Fibroblast of pulmonary artery (primary cell): ENCODE measurements at regions not wholly inside any gene's neighbourhood (a gene's known extent, or its start where the extent isn't known, plus 50 kb on each side); places are given as distances from the start of the nearest gene placed in this dataset.

Experiments
- DNase-seq: peaks from one replicate; pipeline ENCODE4 v3.0.0-alpha.2; 2010; ENCODE audit warnings: low read depth
- H3K4me3 ChIP-seq: replicated peaks from 2 replicates; pipeline ENCODE4 v1.5.1; 2011; ENCODE audit warnings: low read depth, mild to moderate bottlenecking, control low read depth, low read length, moderate library complexity
- CTCF ChIP-seq: IDR thresholded peaks from 2 replicates; pipeline ENCODE4 v1.5.1; 2011; ENCODE audit warnings: mild to moderate bottlenecking, control low read depth, low read length, inconsistent platforms; ENCODE audit errors: missing control alignments

- no peak for TF ChIP-seq CTCF
- no peak for DNase-seq
Observed at GRCh38 chr6:110558575-110558974, 82.2 kb upstream of the SLC22A16 start.

GRCh38 chr6:110557199-110557598, 80.8 kb upstream of the SLC22A16 start:
- DNase-seq: no peak
- H3K4me3 ChIP-seq: no peak overlapping the region
- TF ChIP-seq CTCF: no peak

More at GRCh38 chr6:110558575-110558974, 82.2 kb upstream of the SLC22A16 start:
- H3K4me3 ChIP-seq: no peak overlapping the region

- no peak for DNase-seq
- no peak for TF ChIP-seq CTCF
- H3K4me3 ChIP-seq: no peak overlapping the region
Observed at GRCh38 chr6:110556317-110557110, 80.1 kb upstream of the SLC22A16 start.

- DNase-seq: no peak
- no peak overlapping the region for H3K4me3 ChIP-seq
- TF ChIP-seq CTCF: no peak
Observed at GRCh38 chr6:110554966-110555460, 78.6 kb upstream of the SLC22A16 start.

GRCh38 chr6:110554441-110554840, 78.0 kb upstream of the SLC22A16 start:
- TF ChIP-seq CTCF: no peak
- DNase-seq: no peak
- H3K4me3 ChIP-seq: no peak overlapping the region

GRCh38 chr6:110552901-110553641, 76.7 kb upstream of the SLC22A16 start:
- no peak for TF ChIP-seq CTCF
- H3K4me3 ChIP-seq: no peak overlapping the region

More at GRCh38 chr6:110552901-110553641, 76.7 kb upstream of the SLC22A16 start:
- no peak for DNase-seq
